ENCODE measurements at regions not wholly inside any gene's neighbourhood (a gene's known extent, or its start where the extent isn't known, plus 50 kb on each side); places are given as distances from the start of the nearest gene placed in this dataset.

DNA sequence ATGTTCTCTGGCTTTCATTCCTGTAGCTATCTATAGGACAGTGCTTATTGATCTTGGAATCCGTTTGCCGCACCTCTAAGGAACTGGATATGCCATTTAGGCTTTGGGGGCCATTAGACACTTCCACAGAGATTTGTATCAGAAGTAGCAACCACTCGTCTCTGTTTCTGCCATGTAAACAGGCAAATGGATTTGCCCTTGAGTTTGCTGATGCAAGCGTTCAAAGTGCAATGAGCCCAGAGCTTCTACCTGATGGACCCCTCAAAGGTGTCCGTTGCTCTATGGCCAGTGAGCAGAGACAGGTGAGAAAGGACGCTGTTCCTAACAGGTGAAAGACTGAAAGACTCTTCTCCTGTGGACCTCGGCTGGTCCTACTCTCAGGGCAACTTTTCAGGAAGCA, 302.9 kb downstream of the ZNF536 start:
- Mint-ChIP-seq H3K36me3 (ENCODE audit: insufficient read depth in 1 of 3, low read depth in 3 of 3) (no peaks in the 10 kb centered on the region), H3K4me3 (no peak overlapping the region), H3K9me3 (no peaks in the 10 kb centered on the region; a peak in 1 of 5 replicates), H3K27ac (no peak overlapping the region), H3K27me3 (ENCODE audit: low read depth) (peaks cover 4% of the 10 kb centered on the region), H3K4me1 (peaks cover 2 to 3% of the 10 kb centered on the region in 2 experiments; a peak in 2 of 4 replicates)
- Histone ChIP-seq H3K4me2 (ENCODE audit: insufficient read depth, insufficient read length, low read length) (no peak overlapping the region), H2BK20ac (ENCODE audit: low read depth, low read length, poor library complexity, severe bottlenecking) (no peak overlapping the region), H3K27ac (ENCODE audit: insufficient read length, low read depth, low read length) (no peak overlapping the region), H3K56ac (ENCODE audit: insufficient read length, low read depth, low read length) (no peak overlapping the region), H2AFZ (ENCODE audit: low read length) (no peak overlapping the region), H3K79me1 (ENCODE audit: insufficient read depth, low read depth, low read length, poor library complexity, severe bottlenecking) (no peaks in the 10 kb centered on the region), H2BK120ac (ENCODE audit: low read depth, low read length, poor library complexity, severe bottlenecking) (no peak overlapping the region), H3K9me3 (ENCODE audit: control insufficient read depth, low read depth, low read length) (no peaks in the 10 kb centered on the region), H3K14ac (ENCODE audit: insufficient read depth, low read length) (no peak overlapping the region), H3K27me3 (ENCODE audit: insufficient read depth, low read length) (no peaks in the 10 kb centered on the region), H3T11ph (ENCODE audit: low read length) (no peak overlapping the region), H4K91ac (ENCODE audit: insufficient read length, low read depth, low read length) (no peak overlapping the region), H4K5ac (ENCODE audit: insufficient read length, low read depth, low read length) (no peak overlapping the region), H3K18ac (ENCODE audit: insufficient read length, low read depth, low read length) (no peak overlapping the region), H2BK5ac (ENCODE audit: insufficient read length, low read length) (no peak overlapping the region), H4K20me1 (ENCODE audit: control insufficient read depth, insufficient read depth, insufficient read length) (no peaks in the 10 kb centered on the region), H3K79me2 (ENCODE audit: insufficient read depth, low read length) (no peaks in the 10 kb centered on the region), H3K23me2 (ENCODE audit: insufficient read length, low read depth, low read length, poor library complexity, severe bottlenecking) (no peaks in the 10 kb centered on the region), H4K8ac (replicated peaks; ENCODE audit: insufficient read length, low read depth, low read length) (no peak overlapping the region), H2AK5ac (ENCODE audit: insufficient read length, low read length) (no peak overlapping the region), H3K23ac (ENCODE audit: insufficient read length, low read depth, low read length) (no peak overlapping the region), H2BK12ac (ENCODE audit: insufficient read length, low read depth, low read length) (no peak overlapping the region), H3K4ac (ENCODE audit: low read depth, low read length) (no peak overlapping the region), H3K4me1 (ENCODE audit: insufficient read depth, low read length) (no peaks in the 10 kb centered on the region), H3K9ac (ENCODE audit: extremely low read depth, insufficient read length, low read length) (no peak overlapping the region), H2BK15ac (ENCODE audit: low read depth, low read length) (no peak overlapping the region)
- TF ChIP-seq CTCF (conservative IDR thresholded peaks at IDR 0.05): no peak
- no CpG with 5 or more reads among the region's 7 CpGs for WGBS (ENCODE audit: extremely low coverage, insufficient read length, low lambda C conversion rate)
- DNase-seq: no peak

Data from H9 (cell line).